Prostate gland (tissue), 2 donors: ENCODE measurements at regions not wholly inside any gene's neighbourhood (a gene's known extent, or its start where the extent isn't known, plus 50 kb on each side); places are given as distances from the start of the nearest gene placed in this dataset.

Experiments used
- CTCF ChIP-seq, 4 experiments: fragments of 200-600 bp in 2 of 4; fragments of 450-650 bp in 2 of 4; sonication (generic) in 2 of 4; IDR thresholded peaks; 1 replicate in 3 of 4; 2 replicates in 1 of 4; pipeline ENCODE4 v1.5.1; 2016 to 2019; ENCODE audit warnings: antibody characterized with exemption in 4 of 4, mild to moderate bottlenecking in 2 of 4, moderate library complexity in 2 of 4
- POLR2A ChIP-seq: fragments of 450-650 bp; IDR thresholded peaks from one replicate; pipeline ENCODE4 v1.6.1; 2016; ENCODE audit warnings: antibody characterized with exemption, mild to moderate bottlenecking

GRCh38 chr1:185672719-185673360, 61.4 kb upstream of the HMCN1 start:
- TF ChIP-seq CTCF (IDR thresholded peaks at IDR 0.05), result no peak
- no peak for TF ChIP-seq POLR2A
